Thyroid gland (tissue), 4 donors: ENCODE measurements at regions not wholly inside any gene's neighbourhood (a gene's known extent, or its start where the extent isn't known, plus 50 kb on each side); places are given as distances from the start of the nearest gene placed in this dataset.
"Not testable (repeated sequence)": the region's sequence is repeated elsewhere in the genome, so short reads cannot be mapped to it uniquely, and the experiment has no call there.

Source experiments
- DNase-seq, 2 donors: peaks; one replicate each; pipeline ENCODE4 v3.0.0-alpha.2; 2019
- H3K27ac ChIP-seq, 3 donors: fragments of 200-600 bp; sonication (generic); 1 replicate in 2 of 3; 2 replicates in 1 of 3; pipeline ENCODE4 v1.5.1; 2016 to 2019; ENCODE audit warnings: mild to moderate bottlenecking in 1 of 3, moderate library complexity in 1 of 3
- H3K27me3 ChIP-seq: fragments of 200-600 bp; sonication (generic); one replicate; pipeline ENCODE4 v1.5.1; 2019
- H3K36me3 ChIP-seq, 2 donors: fragments of 200-600 bp; sonication (generic); one replicate each; pipeline ENCODE4 v1.5.1; 2016 to 2019
- H3K4me1 ChIP-seq, 2 donors: fragments of 200-600 bp; sonication (generic); one replicate each; pipeline ENCODE4 v1.5.1; 2017 to 2019
- H3K4me3 ChIP-seq, 3 donors: fragments of 200-600 bp; sonication (generic); replicated peaks in 1 of 3; 1 replicate in 2 of 3; 2 replicates in 1 of 3; pipeline ENCODE4 v1.5.1; 2016; ENCODE audit warnings: mild to moderate bottlenecking in 1 of 3
- H3K9me3 ChIP-seq: fragments of 200-600 bp; sonication (generic); one replicate; pipeline ENCODE4 v1.5.1; 2017
- POLR2A ChIP-seq, 2 donors: fragments of 450-650 bp; IDR thresholded peaks; one replicate each; pipeline ENCODE4 v1.6.1; 2017; ENCODE audit warnings: antibody characterized with exemption in 2 of 2, mild to moderate bottlenecking in 2 of 2, moderate library complexity in 1 of 2
- WGBS, 2 donors: methylation state at CpG; one replicate each; pipeline ENCODE4 v1.1.5; 2017; 5-methylcytosine and 5-hydroxymethylcytosine counted together
- intact Hi-C: fragments of 100-400 bp; cut with DNase I; formaldehyde crosslinking; loops from one replicate; pipeline ENCODE4 v1.15.1; 2023
- TF ChIP-seq, protein P1 (sequence below), 6 experiments: fragments of 200-600 bp in 3 of 6; fragments of 450-650 bp in 3 of 6; sonication (generic) in 3 of 6; IDR thresholded peaks; one replicate each; pipeline ENCODE4 v1.5.1; 2016 to 2019; ENCODE audit warnings: antibody characterized with exemption in 6 of 6, mild to moderate bottlenecking in 2 of 6, inconsistent platforms in 1 of 6, moderate library complexity in 1 of 6

DNA sequence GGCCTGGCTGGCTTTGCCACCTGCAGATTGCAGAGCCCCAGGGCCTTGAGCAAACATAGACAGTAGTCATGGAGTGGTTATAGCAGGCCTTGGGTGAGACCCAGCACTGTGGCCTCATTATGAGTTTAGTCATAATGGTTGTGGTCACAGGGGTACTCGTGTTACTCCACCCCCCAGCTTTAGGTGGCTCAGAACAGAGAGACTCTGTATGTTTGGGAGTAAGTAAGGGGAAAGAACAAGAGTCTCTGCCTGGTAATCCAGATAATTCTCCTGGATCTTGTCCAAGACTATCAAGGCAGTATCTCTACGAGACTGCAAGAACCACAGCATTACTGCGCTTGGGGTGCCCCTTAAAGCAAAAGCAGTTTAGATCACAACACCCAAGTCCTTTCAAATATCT is 62.3 kb upstream of the SCRG1 start:
- no peak overlapping the region for H3K27ac ChIP-seq
- H3K9me3 ChIP-seq, result no peaks in the 10 kb centered on the region
- no peaks in the 10 kb centered on the region for H3K36me3 ChIP-seq
- no peaks in the 10 kb centered on the region for H3K4me1 ChIP-seq
- H3K4me3 ChIP-seq, result no peak overlapping the region
- H3K27me3 ChIP-seq, result no peaks in the 10 kb centered on the region
- TF ChIP-seq POLR2A (IDR thresholded peaks at IDR 0.05), result no peak
- TF ChIP-seq, protein P1, sequence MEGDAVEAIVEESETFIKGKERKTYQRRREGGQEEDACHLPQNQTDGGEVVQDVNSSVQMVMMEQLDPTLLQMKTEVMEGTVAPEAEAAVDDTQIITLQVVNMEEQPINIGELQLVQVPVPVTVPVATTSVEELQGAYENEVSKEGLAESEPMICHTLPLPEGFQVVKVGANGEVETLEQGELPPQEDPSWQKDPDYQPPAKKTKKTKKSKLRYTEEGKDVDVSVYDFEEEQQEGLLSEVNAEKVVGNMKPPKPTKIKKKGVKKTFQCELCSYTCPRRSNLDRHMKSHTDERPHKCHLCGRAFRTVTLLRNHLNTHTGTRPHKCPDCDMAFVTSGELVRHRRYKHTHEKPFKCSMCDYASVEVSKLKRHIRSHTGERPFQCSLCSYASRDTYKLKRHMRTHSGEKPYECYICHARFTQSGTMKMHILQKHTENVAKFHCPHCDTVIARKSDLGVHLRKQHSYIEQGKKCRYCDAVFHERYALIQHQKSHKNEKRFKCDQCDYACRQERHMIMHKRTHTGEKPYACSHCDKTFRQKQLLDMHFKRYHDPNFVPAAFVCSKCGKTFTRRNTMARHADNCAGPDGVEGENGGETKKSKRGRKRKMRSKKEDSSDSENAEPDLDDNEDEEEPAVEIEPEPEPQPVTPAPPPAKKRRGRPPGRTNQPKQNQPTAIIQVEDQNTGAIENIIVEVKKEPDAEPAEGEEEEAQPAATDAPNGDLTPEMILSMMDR (IDR thresholded peaks at IDR 0.05), result no peak
- no peak for DNase-seq
- intact Hi-C loops, result no loop called here
- WGBS, 2 donors, result 89 to 94% methylated on average over 3 of the region's 3 CpGs

DNA sequence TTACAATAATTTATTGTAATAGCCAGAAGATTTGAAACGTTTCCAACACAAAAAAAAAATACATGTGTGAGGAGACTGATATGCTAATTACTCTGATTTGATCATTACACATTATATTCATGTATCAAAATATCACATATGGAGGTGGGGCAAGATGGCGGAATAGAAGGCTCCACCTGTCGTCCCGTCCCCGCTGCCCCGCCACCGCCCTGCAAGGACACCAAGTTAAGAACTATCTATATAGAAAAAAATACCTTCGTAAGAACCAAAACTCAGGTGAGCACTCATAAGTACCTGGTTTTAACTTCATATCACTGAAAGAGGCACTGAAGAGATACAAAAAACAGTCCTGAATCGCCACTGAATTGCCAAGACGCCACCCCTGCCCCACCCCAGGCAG is 60.9 kb upstream of the SCRG1 start:
- no peak for DNase-seq

GRCh38 chr4:173457893-173458292 is 59.0 kb upstream of the SCRG1 start:
- TF ChIP-seq, protein P1 (IDR thresholded peaks at IDR 0.05), result no peak
- no peak for TF ChIP-seq POLR2A (IDR thresholded peaks at IDR 0.05)
- Histone ChIP-seq H3K9me3 (no peaks in the 10 kb centered on the region), H3K27me3 (no peaks in the 10 kb centered on the region), H3K4me1 (no peaks in the 10 kb centered on the region), H3K4me3 (no peak overlapping the region), H3K36me3 (no peaks in the 10 kb centered on the region), H3K27ac (no peak overlapping the region)
- no peak for DNase-seq
- WGBS, 2 donors, result 94% methylated on average over 1 of the region's 1 CpG
- intact Hi-C loops, result no loop called here

More for the DNA sequence above, 60.9 kb upstream of the SCRG1 start:
- Histone ChIP-seq H3K4me3 (no peak overlapping the region), H3K36me3 (no peaks in the 10 kb centered on the region), H3K27me3 (no peaks in the 10 kb centered on the region), H3K27ac (no peak overlapping the region), H3K9me3 (no peaks in the 10 kb centered on the region), H3K4me1 (no peaks in the 10 kb centered on the region)
- 93 to 95% methylated on average over 10 of the region's 10 CpGs for WGBS, 2 donors
- TF ChIP-seq, protein P1 (IDR thresholded peaks at IDR 0.05), result no peak
- no peak for TF ChIP-seq POLR2A (IDR thresholded peaks at IDR 0.05)
- intact Hi-C loops, result no loop called here

DNA sequence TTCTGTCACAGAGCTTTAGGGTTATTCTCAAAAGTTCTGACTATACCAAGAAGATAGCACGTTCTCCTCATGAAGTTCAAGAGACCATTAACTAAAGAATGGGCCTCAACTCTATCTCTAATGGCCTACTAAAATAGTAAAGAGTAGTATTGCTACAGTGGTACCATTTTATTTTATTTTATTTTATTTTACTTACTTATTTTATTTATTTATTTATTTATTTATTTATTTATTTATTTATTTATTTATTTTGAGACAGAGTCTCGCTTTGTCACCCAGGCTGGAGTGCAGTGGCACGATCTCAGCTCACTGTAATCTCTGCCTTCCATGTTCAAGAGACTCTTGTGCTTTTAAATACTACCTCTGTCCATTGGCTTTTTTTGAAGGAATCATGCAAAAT is 52.5 kb upstream of the SCRG1 start:
- intact Hi-C loops, H3K36me3 ChIP-seq, DNase-seq, H3K4me3 ChIP-seq, H3K27me3 ChIP-seq, H3K27ac ChIP-seq, H3K9me3 ChIP-seq: not testable (repeated sequence)
- 98% methylated on average over 3 of the region's 3 CpGs for WGBS, 2 donors
- peaks cover 9 to 11% of the 10 kb centered on the region in 2 donors for H3K4me1 ChIP-seq

DNA sequence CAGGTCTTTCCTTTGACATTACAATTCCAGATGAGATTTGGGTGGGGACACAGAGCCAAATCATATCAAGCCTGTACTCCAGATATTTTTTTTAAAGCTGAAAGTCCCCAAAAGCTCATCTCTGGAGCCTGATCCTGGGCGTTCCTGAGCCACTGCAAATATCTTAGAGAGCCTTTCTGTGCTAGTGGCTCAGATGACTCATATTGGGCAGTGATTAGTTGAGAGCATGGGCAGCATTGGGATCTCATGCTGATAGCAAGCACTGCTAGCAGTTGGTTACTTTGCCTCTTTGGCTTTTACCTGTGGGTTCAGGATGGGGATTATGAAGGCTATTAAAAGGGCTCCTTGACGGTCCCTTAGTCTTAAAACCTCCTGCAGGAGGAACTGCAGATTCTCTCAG is 51.4 kb upstream of the SCRG1 start:
- no peak for DNase-seq
- no peak for TF ChIP-seq POLR2A (IDR thresholded peaks at IDR 0.05)
- TF ChIP-seq, protein P1 (IDR thresholded peaks at IDR 0.05), result no peak
- Histone ChIP-seq H3K36me3 (no peaks in the 10 kb centered on the region), H3K27ac (no peak overlapping the region), H3K9me3 (no peaks in the 10 kb centered on the region), H3K27me3 (no peaks in the 10 kb centered on the region), H3K4me3 (no peak overlapping the region), H3K4me1 (peaks cover 9 to 11% of the 10 kb centered on the region in 2 donors)
- 96 to 100% methylated on average over 2 of the region's 2 CpGs for WGBS, 2 donors
- intact Hi-C loops, result no loop called here

GRCh38 chr4:173449380-173449717 is 50.4 kb upstream of the SCRG1 start:
- Histone ChIP-seq H3K9me3 (no peaks in the 10 kb centered on the region), H3K27me3 (no peaks in the 10 kb centered on the region), H3K27ac (no peak overlapping the region), H3K4me3 (no peak overlapping the region), H3K36me3 (no peaks in the 10 kb centered on the region), H3K4me1 (peaks cover 9 to 11% of the 10 kb centered on the region in 2 donors)
- intact Hi-C loops, result no loop called here
- TF ChIP-seq, protein P1 (IDR thresholded peaks at IDR 0.05), result no peak
- TF ChIP-seq POLR2A (IDR thresholded peaks at IDR 0.05), result no peak
- WGBS, 2 donors, result 56 to 67% methylated on average over 3 of the region's 3 CpGs
- no peak for DNase-seq
